ENCODE measurements at regions not wholly inside any gene's neighbourhood (a gene's known extent, or its start where the extent isn't known, plus 50 kb on each side); places are given as distances from the start of the nearest gene placed in this dataset.
"Not testable (repeated sequence)": the region's sequence is repeated elsewhere in the genome, so short reads cannot be mapped to it uniquely, and the experiment has no call there.

DNA sequence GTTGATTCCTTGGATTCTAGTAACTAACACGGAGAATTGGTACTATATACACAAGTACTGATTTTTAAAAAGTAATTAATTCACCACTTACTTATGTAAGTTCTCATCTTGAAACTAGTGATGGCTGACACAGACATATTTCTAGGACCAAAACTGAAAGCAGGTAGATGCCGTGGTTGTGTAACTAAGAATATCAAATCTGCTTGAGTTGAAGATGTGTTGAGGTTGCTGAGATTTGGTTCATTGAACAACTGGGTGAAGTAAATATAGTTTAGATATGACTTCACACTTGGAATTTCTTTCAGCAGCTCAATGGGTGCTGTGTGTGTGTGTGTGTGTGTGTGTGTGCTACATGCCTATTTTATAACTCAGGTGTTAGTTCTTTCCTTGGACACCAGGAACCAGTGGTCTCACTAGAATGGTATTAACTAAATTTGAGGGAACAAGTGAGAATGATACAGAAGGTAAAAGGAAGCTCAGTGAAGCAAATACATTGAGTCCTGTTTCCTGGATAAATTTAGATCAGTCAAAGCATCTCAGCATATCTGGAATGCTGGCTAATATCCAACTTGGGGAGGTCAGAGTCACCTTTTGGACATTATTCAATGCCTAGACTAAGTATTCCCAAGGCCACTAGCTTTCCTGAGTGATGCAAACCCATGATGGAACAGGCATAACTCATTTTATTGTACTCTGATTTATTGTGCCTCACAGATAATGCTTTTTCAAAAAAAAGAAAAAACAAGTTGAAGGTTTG is 110.7 kb upstream of the ZEB2 start:
- Histone ChIP-seq H3K9me3 (no peaks in the 10 kb centered on the region), H3K27me3 (no peaks in the 10 kb centered on the region), H3K36me3 (no peaks in the 10 kb centered on the region), H3K27ac (no peak overlapping the region), H3K4me1 (peaks cover 7% of the 10 kb centered on the region), H3K4me3 (no peak overlapping the region)
- 88% methylated on average over 2 of the region's 2 CpGs for WGBS
- TF ChIP-seq POLR2A (IDR thresholded peaks at IDR 0.05) = no peak
- TF ChIP-seq CTCF (IDR thresholded peaks at IDR 0.05) = no peak
- no peak for TF ChIP-seq POLR2AphosphoS5 (IDR thresholded peaks at IDR 0.05)
- TF ChIP-seq EP300 (IDR thresholded peaks at IDR 0.05) = no peak
- DNase-seq (ENCODE audit: low spot score in 2 of 2) = no peak

GRCh38 chr2:144629935-144630334 is 110.0 kb upstream of the ZEB2 start:
- H3K27ac ChIP-seq = no peak overlapping the region

DNA sequence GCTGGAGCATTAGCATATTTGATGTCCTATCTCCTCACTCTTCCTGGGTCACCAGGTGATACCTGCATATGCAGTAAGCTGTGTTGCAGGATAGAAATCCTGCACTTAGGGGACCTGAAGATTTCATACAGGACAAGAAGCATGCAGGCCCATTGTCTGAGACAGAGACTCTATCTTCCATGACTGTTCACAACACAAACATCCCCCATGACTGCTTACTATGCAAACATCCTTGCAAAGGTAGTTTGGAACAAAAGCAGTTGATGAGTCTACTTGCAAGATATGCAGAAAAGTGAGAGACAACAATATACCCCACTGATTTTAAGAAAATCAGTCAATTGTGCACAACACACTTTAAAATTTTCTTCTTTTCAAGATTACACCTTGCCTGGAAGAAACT is 108.6 kb upstream of the ZEB2 start:
- no peak overlapping the region for H3K4me3 ChIP-seq
- H3K27me3 ChIP-seq = no peaks in the 10 kb centered on the region
- DNase-seq (ENCODE audit: low spot score in 2 of 2) = no peak
- no peaks in the 10 kb centered on the region for H3K36me3 ChIP-seq
- H3K9me3 ChIP-seq = no peaks in the 10 kb centered on the region
- peaks cover 11% of the 10 kb centered on the region for H3K4me1 ChIP-seq
- TF ChIP-seq EP300 (IDR thresholded peaks at IDR 0.05) = no peak
- no peak overlapping the region for H3K27ac ChIP-seq

More at GRCh38 chr2:144629935-144630334, 110.0 kb upstream of the ZEB2 start:
- Histone ChIP-seq H3K36me3 (no peaks in the 10 kb centered on the region), H3K9me3 (no peaks in the 10 kb centered on the region), H3K27me3 (no peaks in the 10 kb centered on the region), H3K4me3 (no peak overlapping the region), H3K4me1 (peaks cover 11% of the 10 kb centered on the region)
- DNase-seq (ENCODE audit: low spot score in 2 of 2) = no peak
- no peak for TF ChIP-seq EP300 (IDR thresholded peaks at IDR 0.05)
- no peak for TF ChIP-seq CTCF (IDR thresholded peaks at IDR 0.05)
- TF ChIP-seq POLR2AphosphoS5 (IDR thresholded peaks at IDR 0.05) = no peak
- no peak for TF ChIP-seq POLR2A (IDR thresholded peaks at IDR 0.05)

GRCh38 chr2:144625626-144626025 is 105.7 kb upstream of the ZEB2 start:
- no peak for DNase-seq (ENCODE audit: low spot score in 2 of 2)
- Histone ChIP-seq H3K4me1 (peaks cover 11% of the 10 kb centered on the region), H3K4me3 (no peak overlapping the region), H3K36me3 (no peaks in the 10 kb centered on the region), H3K9me3 (no peaks in the 10 kb centered on the region), H3K27ac (peak overlapping the region; percentile 67), H3K27me3 (no peaks in the 10 kb centered on the region)
- WGBS = 40% methylated on average over 5 of the region's 5 CpGs
- TF ChIP-seq POLR2A (IDR thresholded peaks at IDR 0.05) (no peak), CTCF (IDR thresholded peaks at IDR 0.05) (no peak), POLR2AphosphoS5 (IDR thresholded peaks at IDR 0.05) (no peak), EP300 (IDR thresholded peaks at IDR 0.05) (no peak)

DNA sequence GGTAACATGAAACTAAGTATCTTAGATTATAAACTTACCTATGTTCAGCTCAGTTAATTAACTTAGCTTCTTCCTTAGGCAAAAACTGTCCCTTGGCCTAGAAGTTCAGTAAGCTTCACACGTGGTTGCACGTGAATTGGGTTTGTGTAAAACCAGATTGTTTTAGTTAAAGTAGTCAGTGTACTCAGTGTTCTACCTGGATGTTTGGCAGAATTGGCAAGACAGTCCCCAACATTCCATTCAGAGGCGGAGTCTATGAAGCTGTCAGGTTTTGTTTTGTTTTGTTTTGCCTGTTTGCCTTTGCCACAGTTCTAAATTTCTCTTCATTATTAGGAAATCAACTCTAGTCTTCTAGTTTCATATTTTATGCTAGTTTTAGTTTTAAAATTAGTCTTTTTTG is 105.3 kb upstream of the ZEB2 start:
- no peak for DNase-seq (ENCODE audit: low spot score in 2 of 2)
- H3K27me3 ChIP-seq = no peaks in the 10 kb centered on the region
- peak overlapping the region; percentile 67 for H3K27ac ChIP-seq
- peaks cover 11% of the 10 kb centered on the region for H3K4me1 ChIP-seq
- WGBS = 67% methylated on average over 3 of the region's 3 CpGs
- H3K9me3 ChIP-seq = no peaks in the 10 kb centered on the region
- no peaks in the 10 kb centered on the region for H3K36me3 ChIP-seq
- TF ChIP-seq CTCF (IDR thresholded peaks at IDR 0.05) (no peak), EP300 (IDR thresholded peaks at IDR 0.05) (no peak), POLR2A (IDR thresholded peaks at IDR 0.05) (no peak), POLR2AphosphoS5 (IDR thresholded peaks at IDR 0.05) (no peak)
- no peak overlapping the region for H3K4me3 ChIP-seq

DNA sequence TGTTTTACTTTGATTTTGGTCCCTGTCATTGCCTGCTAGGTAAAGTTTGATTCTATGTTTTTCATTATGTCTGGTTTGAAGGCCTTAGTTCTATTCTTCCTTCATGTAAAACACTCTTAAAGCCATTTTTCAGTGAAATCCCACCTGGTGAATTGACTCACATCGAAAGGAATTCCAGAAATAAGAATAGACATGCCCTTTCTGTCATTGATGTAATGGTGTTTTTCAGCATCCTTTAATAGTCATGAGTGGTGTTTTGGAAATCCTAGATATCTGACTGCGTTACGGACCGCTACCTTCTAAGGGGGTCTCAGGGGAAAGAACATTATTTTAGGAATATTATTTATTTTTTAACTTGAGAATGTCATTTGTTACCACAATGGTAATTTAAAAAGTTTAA is 104.5 kb upstream of the ZEB2 start:
- Histone ChIP-seq H3K36me3 (no peaks in the 10 kb centered on the region), H3K4me3 (no peak overlapping the region), H3K27me3 (no peaks in the 10 kb centered on the region), H3K9me3 (no peaks in the 10 kb centered on the region), H3K27ac (no peak overlapping the region), H3K4me1 (peaks cover 11% of the 10 kb centered on the region)
- no peak for DNase-seq (ENCODE audit: low spot score in 2 of 2)
- no peak for TF ChIP-seq CTCF (IDR thresholded peaks at IDR 0.05)
- no peak for TF ChIP-seq POLR2A (IDR thresholded peaks at IDR 0.05)
- no peak for TF ChIP-seq EP300 (IDR thresholded peaks at IDR 0.05)
- no peak for TF ChIP-seq POLR2AphosphoS5 (IDR thresholded peaks at IDR 0.05)
- WGBS = 87% methylated on average over 4 of the region's 4 CpGs

GRCh38 chr2:144622373-144622772 is 102.5 kb upstream of the ZEB2 start:
- not testable (repeated sequence) for H3K9me3 ChIP-seq; H3K36me3 ChIP-seq; H3K4me1 ChIP-seq; H3K27me3 ChIP-seq; H3K27ac ChIP-seq; DNase-seq (ENCODE audit: low spot score in 2 of 2); H3K4me3 ChIP-seq
- 88% methylated on average over 1 of the region's 1 CpG for WGBS

All from suprapubic skin (tissue), 4 donors.